ENCODE measurements at regions not wholly inside any gene's neighbourhood (a gene's known extent, or its start where the extent isn't known, plus 50 kb on each side); places are given as distances from the start of the nearest gene placed in this dataset.

DNA sequence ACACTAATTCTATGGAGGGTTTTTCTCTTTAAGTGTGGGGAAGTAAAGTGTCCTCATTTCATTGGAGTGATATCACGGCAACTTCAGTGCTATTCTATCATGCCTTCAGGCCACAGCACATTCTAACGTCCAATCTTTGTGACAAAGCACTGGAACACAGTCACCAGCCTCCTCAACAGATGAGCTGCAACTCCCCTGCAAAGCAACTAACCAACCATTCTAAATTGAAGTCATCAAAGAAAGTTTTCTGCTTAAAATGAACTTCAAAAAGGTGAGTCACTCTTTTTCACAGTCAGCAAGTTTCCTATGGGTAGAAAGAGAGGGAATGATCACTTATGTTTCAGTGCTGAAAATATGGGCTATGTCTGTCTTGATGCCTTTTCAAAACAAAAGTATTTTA, 190.8 kb downstream of the ELAVL2 start:
- TF ChIP-seq CTCF (IDR thresholded peaks at IDR 0.05) (no peak), POLR2A (IDR thresholded peaks at IDR 0.05) (no peak), POLR2AphosphoS5 (IDR thresholded peaks at IDR 0.05) (no peak)

Data from prostate gland (tissue), 2 donors.